ENCODE measurements at regions not wholly inside any gene's neighbourhood (a gene's known extent, or its start where the extent isn't known, plus 50 kb on each side); places are given as distances from the start of the nearest gene placed in this dataset.

- no peak for DNase-seq
Measured at GRCh38 chr22:48951836-48952235, 875.8 kb downstream of the BRD1 start.

GRCh38 chr22:48950151-48950915 lies 877.3 kb downstream of the BRD1 start:
- no peak for DNase-seq

GRCh38 chr22:48949375-48950149 lies 878.1 kb downstream of the BRD1 start:
- DNase-seq: no peak

- DNase-seq: no peak
Measured at GRCh38 chr22:48948575-48949170, 879.0 kb downstream of the BRD1 start.

- DNase-seq: no peak
Measured at GRCh38 chr22:48947636-48948035, 880.0 kb downstream of the BRD1 start.

GRCh38 chr22:48945621-48946458 lies 881.8 kb downstream of the BRD1 start:
- DNase-seq: no peak

- no peak for DNase-seq
Measured at GRCh38 chr22:48944751-48945620, 882.7 kb downstream of the BRD1 start.

GRCh38 chr22:48944433-48944750 lies 883.3 kb downstream of the BRD1 start:
- no peak for DNase-seq

GRCh38 chr22:48943567-48944432 lies 883.9 kb downstream of the BRD1 start:
- peak; percentile 18 for DNase-seq

- DNase-seq: no peak
Measured at GRCh38 chr22:48942698-48943566, 884.7 kb downstream of the BRD1 start.

GRCh38 chr22:48941903-48942575 lies 885.6 kb downstream of the BRD1 start:
- no peak for DNase-seq

- no peak for DNase-seq
Measured at GRCh38 chr22:48941033-48941902, 886.4 kb downstream of the BRD1 start.

GRCh38 chr22:48940266-48941032 lies 887.2 kb downstream of the BRD1 start:
- no peak for DNase-seq

- no peak for DNase-seq
Measured at GRCh38 chr22:48939441-48940265, 888.0 kb downstream of the BRD1 start.

- DNase-seq: no peak
Measured at GRCh38 chr22:48938741-48939140, 888.9 kb downstream of the BRD1 start.

- no peak for DNase-seq
Measured at GRCh38 chr22:48937032-48937639, 890.5 kb downstream of the BRD1 start.
